ENCODE measurements at regions not wholly inside any gene's neighbourhood (a gene's known extent, or its start where the extent isn't known, plus 50 kb on each side); places are given as distances from the start of the nearest gene placed in this dataset.

DNA sequence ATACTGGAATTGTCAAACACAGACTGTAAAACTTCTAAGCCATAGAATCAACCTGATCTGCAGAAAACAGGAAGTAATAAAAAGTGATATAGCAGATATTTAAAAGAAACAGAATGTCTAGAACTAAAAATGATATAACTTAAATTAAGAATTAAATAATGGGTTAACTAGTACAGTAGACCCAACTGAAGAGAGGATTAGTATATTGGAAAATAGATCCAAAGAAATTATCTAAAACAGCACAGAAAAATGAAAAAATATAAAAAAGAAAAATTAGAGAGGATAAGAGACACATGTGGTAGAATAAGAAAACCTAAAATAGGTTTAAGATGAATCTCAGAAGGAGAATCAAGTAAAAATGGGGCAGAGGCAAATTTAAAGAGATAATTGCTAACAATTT lies 219.9 kb downstream of the SEMA6A start:
- Histone ChIP-seq H3K4me1 (ENCODE audit: control insufficient read depth in 1 of 2, insufficient read depth in 2 of 2, low read depth in 1 of 2, low read length in 1 of 2) (peaks cover 0 to 5% of the 10 kb centered on the region in 2 experiments; a peak in 2 of 4 replicates), H3K9me2 (no peaks in the 10 kb centered on the region), H3K27me3 (ENCODE audit: insufficient read depth) (no peaks in the 10 kb centered on the region), H3K36me3 (replicated peaks in 1 of 2; ENCODE audit: control insufficient read depth in 1 of 2, insufficient read depth in 2 of 2, low read length in 1 of 2) (no peaks in the 10 kb centered on the region), H3K27ac (ENCODE audit: low read depth in 2 of 2, low read length in 1 of 2) (no peak overlapping the region), H3K79me2 (ENCODE audit: insufficient read depth) (no peaks in the 10 kb centered on the region), H3K9ac (no peak overlapping the region), H3K4me3 (ENCODE audit: low read depth in 2 of 2, low read length in 1 of 2) (no peak overlapping the region), H2AFZ (ENCODE audit: low read depth) (no peak overlapping the region), H3K4me2 (no peak overlapping the region), H3K9me3 (no peaks in the 10 kb centered on the region), H3F3A (replicated peaks; ENCODE audit: insufficient read depth) (no peaks in the 10 kb centered on the region), H4K20me1 (ENCODE audit: insufficient read depth) (no peaks in the 10 kb centered on the region)
- ChIA-PET POLR2A (no interaction called here), CTCF (no interaction called here)
- DNase-seq = no peak
- TF ChIP-seq, protein P1, sequence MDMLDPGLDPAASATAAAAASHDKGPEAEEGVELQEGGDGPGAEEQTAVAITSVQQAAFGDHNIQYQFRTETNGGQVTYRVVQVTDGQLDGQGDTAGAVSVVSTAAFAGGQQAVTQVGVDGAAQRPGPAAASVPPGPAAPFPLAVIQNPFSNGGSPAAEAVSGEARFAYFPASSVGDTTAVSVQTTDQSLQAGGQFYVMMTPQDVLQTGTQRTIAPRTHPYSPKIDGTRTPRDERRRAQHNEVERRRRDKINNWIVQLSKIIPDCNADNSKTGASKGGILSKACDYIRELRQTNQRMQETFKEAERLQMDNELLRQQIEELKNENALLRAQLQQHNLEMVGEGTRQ (IDR thresholded peaks at IDR 0.05; ENCODE audit: borderline replicate concordance, low read depth, low read length) = no peak
- no peak for TF ChIP-seq FOXJ3 (CRISPR knock-in tag; IDR thresholded peaks at IDR 0.05)
- no peak for TF ChIP-seq ELF1 (IDR thresholded peaks at IDR 0.05)
- TF ChIP-seq RAD21 (IDR thresholded peaks at IDR 0.05; ENCODE audit: low read length) = no peak
- no peak for TF ChIP-seq CHD2 (IDR thresholded peaks at IDR 0.05; ENCODE audit: low read length, partially characterized antibody)
- no peak for TF ChIP-seq SMC3 (IDR thresholded peaks at IDR 0.05; ENCODE audit: low read depth, low read length)
- TF ChIP-seq YY1 (IDR thresholded peaks at IDR 0.05; ENCODE audit: low read depth) = no peak
- TF ChIP-seq, protein P2, sequence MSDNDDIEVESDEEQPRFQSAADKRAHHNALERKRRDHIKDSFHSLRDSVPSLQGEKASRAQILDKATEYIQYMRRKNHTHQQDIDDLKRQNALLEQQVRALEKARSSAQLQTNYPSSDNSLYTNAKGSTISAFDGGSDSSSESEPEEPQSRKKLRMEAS (IDR thresholded peaks at IDR 0.05; ENCODE audit: low read depth) = no peak
- TF ChIP-seq, protein P3, sequence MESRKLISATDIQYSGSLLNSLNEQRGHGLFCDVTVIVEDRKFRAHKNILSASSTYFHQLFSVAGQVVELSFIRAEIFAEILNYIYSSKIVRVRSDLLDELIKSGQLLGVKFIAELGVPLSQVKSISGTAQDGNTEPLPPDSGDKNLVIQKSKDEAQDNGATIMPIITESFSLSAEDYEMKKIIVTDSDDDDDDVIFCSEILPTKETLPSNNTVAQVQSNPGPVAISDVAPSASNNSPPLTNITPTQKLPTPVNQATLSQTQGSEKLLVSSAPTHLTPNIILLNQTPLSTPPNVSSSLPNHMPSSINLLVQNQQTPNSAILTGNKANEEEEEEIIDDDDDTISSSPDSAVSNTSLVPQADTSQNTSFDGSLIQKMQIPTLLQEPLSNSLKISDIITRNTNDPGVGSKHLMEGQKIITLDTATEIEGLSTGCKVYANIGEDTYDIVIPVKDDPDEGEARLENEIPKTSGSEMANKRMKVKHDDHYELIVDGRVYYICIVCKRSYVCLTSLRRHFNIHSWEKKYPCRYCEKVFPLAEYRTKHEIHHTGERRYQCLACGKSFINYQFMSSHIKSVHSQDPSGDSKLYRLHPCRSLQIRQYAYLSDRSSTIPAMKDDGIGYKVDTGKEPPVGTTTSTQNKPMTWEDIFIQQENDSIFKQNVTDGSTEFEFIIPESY (IDR thresholded peaks at IDR 0.05; ENCODE audit: borderline replicate concordance, low read depth) = no peak

DNA sequence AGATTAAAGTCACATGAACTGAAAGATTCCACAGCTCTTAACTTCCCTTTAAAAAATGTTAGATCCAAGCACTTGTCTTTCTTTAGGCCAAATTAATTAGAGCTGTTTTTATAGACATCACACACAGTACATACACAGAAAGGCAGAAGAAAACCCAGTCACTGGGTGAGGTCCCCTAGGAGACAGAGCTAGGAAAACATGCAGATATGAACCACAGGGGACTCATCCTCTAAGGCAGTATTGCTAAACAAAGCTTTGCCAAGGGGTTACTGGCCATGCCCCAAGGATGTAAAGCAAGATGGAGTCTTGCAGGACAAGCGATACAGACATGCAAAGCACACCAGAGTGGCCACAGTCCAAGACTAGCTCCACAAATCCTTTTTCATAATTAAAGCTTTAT lies 227.0 kb downstream of the SEMA6A start:
- Histone ChIP-seq H3F3A (replicated peaks; ENCODE audit: insufficient read depth) (no peaks in the 10 kb centered on the region), H3K9me3 (no peaks in the 10 kb centered on the region), H3K4me1 (ENCODE audit: control insufficient read depth in 1 of 2, insufficient read depth in 2 of 2, low read depth in 1 of 2, low read length in 1 of 2) (no peaks in the 10 kb centered on the region), H3K27me3 (ENCODE audit: insufficient read depth) (no peaks in the 10 kb centered on the region), H3K36me3 (replicated peaks in 1 of 2; ENCODE audit: control insufficient read depth in 1 of 2, insufficient read depth in 2 of 2, low read length in 1 of 2) (no peaks in the 10 kb centered on the region), H3K9me2 (no peaks in the 10 kb centered on the region), H4K20me1 (ENCODE audit: insufficient read depth) (no peaks in the 10 kb centered on the region), H3K27ac (ENCODE audit: low read depth in 2 of 2, low read length in 1 of 2) (no peak overlapping the region), H3K4me3 (ENCODE audit: low read depth in 2 of 2, low read length in 1 of 2) (no peak overlapping the region), H3K9ac (no peak overlapping the region), H2AFZ (ENCODE audit: low read depth) (no peak overlapping the region), H3K79me2 (ENCODE audit: insufficient read depth) (no peaks in the 10 kb centered on the region), H3K4me2 (no peak overlapping the region)
- WGBS (ENCODE audit: low lambda C conversion rate) = 100% methylated on average over 1 of the region's 1 CpG
- CTCF ChIA-PET = no interaction called here
- TF ChIP-seq, protein P2 (IDR thresholded peaks at IDR 0.05; ENCODE audit: low read depth) = no peak
- TF ChIP-seq EP300 (IDR thresholded peaks at IDR 0.05; ENCODE audit: borderline replicate concordance in 1 of 2, low read depth in 1 of 2, low read length in 1 of 2) = no peak
- no peak for TF ChIP-seq RFX5 (IDR thresholded peaks at IDR 0.05; ENCODE audit: low read length)
- TF ChIP-seq RAD21 (IDR thresholded peaks at IDR 0.05; ENCODE audit: low read length) = no peak
- no peak for TF ChIP-seq GABPA (IDR thresholded peaks at IDR 0.05; ENCODE audit: low read depth)
- TF ChIP-seq, protein P4, sequence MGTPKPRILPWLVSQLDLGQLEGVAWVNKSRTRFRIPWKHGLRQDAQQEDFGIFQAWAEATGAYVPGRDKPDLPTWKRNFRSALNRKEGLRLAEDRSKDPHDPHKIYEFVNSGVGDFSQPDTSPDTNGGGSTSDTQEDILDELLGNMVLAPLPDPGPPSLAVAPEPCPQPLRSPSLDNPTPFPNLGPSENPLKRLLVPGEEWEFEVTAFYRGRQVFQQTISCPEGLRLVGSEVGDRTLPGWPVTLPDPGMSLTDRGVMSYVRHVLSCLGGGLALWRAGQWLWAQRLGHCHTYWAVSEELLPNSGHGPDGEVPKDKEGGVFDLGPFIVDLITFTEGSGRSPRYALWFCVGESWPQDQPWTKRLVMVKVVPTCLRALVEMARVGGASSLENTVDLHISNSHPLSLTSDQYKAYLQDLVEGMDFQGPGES (IDR thresholded peaks at IDR 0.05; ENCODE audit: low read depth, low read length) = no peak
- no peak for TF ChIP-seq MEF2A (IDR thresholded peaks at IDR 0.05; ENCODE audit: borderline replicate concordance, low read depth)
- TF ChIP-seq, protein P5, sequence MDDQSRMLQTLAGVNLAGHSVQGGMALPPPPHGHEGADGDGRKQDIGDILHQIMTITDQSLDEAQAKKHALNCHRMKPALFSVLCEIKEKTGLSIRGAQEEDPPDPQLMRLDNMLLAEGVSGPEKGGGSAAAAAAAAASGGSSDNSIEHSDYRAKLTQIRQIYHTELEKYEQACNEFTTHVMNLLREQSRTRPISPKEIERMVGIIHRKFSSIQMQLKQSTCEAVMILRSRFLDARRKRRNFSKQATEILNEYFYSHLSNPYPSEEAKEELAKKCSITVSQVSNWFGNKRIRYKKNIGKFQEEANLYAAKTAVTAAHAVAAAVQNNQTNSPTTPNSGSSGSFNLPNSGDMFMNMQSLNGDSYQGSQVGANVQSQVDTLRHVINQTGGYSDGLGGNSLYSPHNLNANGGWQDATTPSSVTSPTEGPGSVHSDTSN (IDR thresholded peaks at IDR 0.05) = no peak
- TF ChIP-seq NRF1 (IDR thresholded peaks at IDR 0.05; ENCODE audit: low read depth, low read length) = no peak
- no peak for TF ChIP-seq GATA2 (CRISPR knock-in tag; IDR thresholded peaks at IDR 0.05)
- TF ChIP-seq TEAD4 (IDR thresholded peaks at IDR 0.05; ENCODE audit: borderline replicate concordance, insufficient read depth) = no peak
- TF ChIP-seq, protein P3 (IDR thresholded peaks at IDR 0.05; ENCODE audit: borderline replicate concordance, low read depth) = no peak
- no peak for TF ChIP-seq FOXJ3 (CRISPR knock-in tag; IDR thresholded peaks at IDR 0.05)
- no peak for TF ChIP-seq SIN3A (IDR thresholded peaks at IDR 0.05; ENCODE audit: borderline replicate concordance, low read depth, low read length)
- no peak for TF ChIP-seq EZH2phosphoT487 (IDR thresholded peaks at IDR 0.05; ENCODE audit: borderline replicate concordance, low read depth)
- no peak for TF ChIP-seq CHD2 (IDR thresholded peaks at IDR 0.05; ENCODE audit: low read length, partially characterized antibody)
- DNase-seq = no peak
- POLR2A ChIA-PET = no interaction called here

Measured in SK-N-SH (cell line).